SU-DHL-6 (cell line): ENCODE measurements at regions not wholly inside any gene's neighbourhood (a gene's known extent, or its start where the extent isn't known, plus 50 kb on each side); places are given as distances from the start of the nearest gene placed in this dataset.
"Not testable (repeated sequence)": the region's sequence is repeated elsewhere in the genome, so short reads cannot be mapped to it uniquely, and the experiment has no call there.

Experiments used
- H2AFZ ChIP-seq: fragments of 200-600 bp; sonication (generic); 2 replicates; pipeline ENCODE4 v1.6.1; 2014; ENCODE audit warnings: low read depth, mild to moderate bottlenecking, moderate library complexity, mixed read lengths, antibody characterized with exemption, low read length; ENCODE audit not compliant: severe bottlenecking
- H3F3A ChIP-seq: fragments of 200-600 bp; shearing (Covaris generic); 2 replicates; pipeline ENCODE4 v1.6.0; 2016; ENCODE audit warnings: antibody characterized with exemption, mild to moderate bottlenecking; ENCODE audit not compliant: insufficient read depth
- H3K27ac ChIP-seq: fragments of 200-600 bp; sonication (generic); 2 replicates; pipeline ENCODE4 v1.5.1; 2016; ENCODE audit warnings: low read depth, mild to moderate bottlenecking, low read length, moderate library complexity, mixed read lengths
- H3K27me3 ChIP-seq: fragments of 200-600 bp; sonication (generic), shearing (Covaris generic); 2 replicates; pipeline ENCODE4 v1.6.0; 2014; ENCODE audit warnings: mild to moderate bottlenecking, low read length
- H3K36me3 ChIP-seq: fragments of 200-600 bp; sonication (generic); 2 replicates; pipeline ENCODE4 v1.6.1; 2014; ENCODE audit warnings: mild to moderate bottlenecking, low read length, mixed read lengths
- H3K4me2 ChIP-seq: fragments of 300-600, 200-600 bp; shearing (Covaris generic), sonication (generic); 2 replicates; pipeline ENCODE4 v1.6.0; 2014; ENCODE audit warnings: low read length, low read depth, mild to moderate bottlenecking; ENCODE audit not compliant: poor library complexity, severe bottlenecking
- H3K4me3 ChIP-seq: fragments of 200-600 bp; sonication (generic); 2 replicates; pipeline ENCODE4 v1.5.1; 2014; ENCODE audit warnings: antibody characterized with exemption, low read length, mild to moderate bottlenecking, mixed read lengths; ENCODE audit not compliant: insufficient read depth, poor library complexity, severe bottlenecking
- H3K79me2 ChIP-seq: fragments of 200-600 bp; sonication (generic); 2 replicates; pipeline ENCODE4 v1.6.1; 2014; ENCODE audit warnings: mild to moderate bottlenecking, low read length, moderate library complexity; ENCODE audit not compliant: insufficient read depth
- H3K9ac ChIP-seq: fragments of 200-600 bp; sonication (generic); 2 replicates; pipeline ENCODE4 v1.7.0; 2014; ENCODE audit warnings: mild to moderate bottlenecking, low read length
- H3K9me2 ChIP-seq: fragments of 200-600 bp; sonication (generic); replicated peaks from 2 replicates; pipeline ENCODE4 v1.6.1; 2014; ENCODE audit warnings: low read length; ENCODE audit not compliant: insufficient read depth
- H3K9me3 ChIP-seq: fragments of 200-600 bp; sonication (generic); 2 replicates; pipeline ENCODE4 v1.6.1; 2014; ENCODE audit warnings: low read length, mixed read lengths; ENCODE audit not compliant: insufficient read depth
- H4K20me1 ChIP-seq: fragments of 200-600 bp; sonication (generic); 2 replicates; pipeline ENCODE4 v1.6.1; 2014; ENCODE audit warnings: low read depth, mild to moderate bottlenecking, antibody characterized with exemption, low read length, moderate library complexity, mixed read lengths
- CTCF ChIP-seq: fragments of 200-600 bp; sonication (generic); IDR thresholded peaks from one replicate; pipeline ENCODE4 v1.5.1; 2017; ENCODE audit warnings: antibody characterized with exemption, mild to moderate bottlenecking, low read length, moderate library complexity; ENCODE audit not compliant: insufficient read depth, poor library complexity, severe bottlenecking
- EZH2phosphoT487 ChIP-seq: fragments of 200-600 bp; sonication (generic), shearing (Covaris generic); conservative IDR thresholded peaks from 2 replicates; pipeline ENCODE4 v1.6.1; 2018; ENCODE audit warnings: mild to moderate bottlenecking, antibody characterized with exemption, low read length, moderate library complexity, mixed read lengths

GRCh38 chr6:50549026-50549425, 164.3 kb upstream of the TFAP2D start:
- H3K9me2 ChIP-seq = no peaks in the 10 kb centered on the region
- H2AFZ ChIP-seq = no peak overlapping the region
- H3F3A ChIP-seq = no peaks in the 10 kb centered on the region
- no peaks in the 10 kb centered on the region for H3K9me3 ChIP-seq
- no peak overlapping the region for H3K9ac ChIP-seq
- no peaks in the 10 kb centered on the region for H4K20me1 ChIP-seq
- H3K27ac ChIP-seq = no peak overlapping the region
- no peak overlapping the region for H3K4me3 ChIP-seq
- H3K4me2 ChIP-seq = no peak overlapping the region
- no peaks in the 10 kb centered on the region for H3K79me2 ChIP-seq
- H3K36me3 ChIP-seq = no peaks in the 10 kb centered on the region
- H3K27me3 ChIP-seq = no peaks in the 10 kb centered on the region
- no peak for TF ChIP-seq CTCF
- no peak for TF ChIP-seq EZH2phosphoT487

- H3K79me2 ChIP-seq = no peaks in the 10 kb centered on the region
- no peak overlapping the region for H3K4me3 ChIP-seq
- H3K4me2 ChIP-seq = no peak overlapping the region
- H4K20me1 ChIP-seq = no peaks in the 10 kb centered on the region
- H3K9me3 ChIP-seq = no peaks in the 10 kb centered on the region
- no peak overlapping the region for H2AFZ ChIP-seq
- H3K27ac ChIP-seq = no peak overlapping the region
- H3K27me3 ChIP-seq = no peaks in the 10 kb centered on the region
- no peaks in the 10 kb centered on the region for H3F3A ChIP-seq
- H3K9me2 ChIP-seq = no peaks in the 10 kb centered on the region
- TF ChIP-seq EZH2phosphoT487 = no peak
- TF ChIP-seq CTCF = no peak
- H3K36me3 ChIP-seq = no peaks in the 10 kb centered on the region
- no peak overlapping the region for H3K9ac ChIP-seq
Observed at GRCh38 chr6:50549475-50549874, 163.9 kb upstream of the TFAP2D start.

- no peaks in the 10 kb centered on the region for H4K20me1 ChIP-seq
- no peaks in the 10 kb centered on the region for H3K36me3 ChIP-seq
- no peak overlapping the region for H3K4me3 ChIP-seq
- H3K9me2 ChIP-seq = no peaks in the 10 kb centered on the region
- no peak overlapping the region for H3K9ac ChIP-seq
- H3K27ac ChIP-seq = no peak overlapping the region
- H3K4me2 ChIP-seq = no peak overlapping the region
- no peaks in the 10 kb centered on the region for H3K9me3 ChIP-seq
- TF ChIP-seq CTCF (no peak), EZH2phosphoT487 (no peak)
- no peaks in the 10 kb centered on the region for H3K27me3 ChIP-seq
- no peak overlapping the region for H2AFZ ChIP-seq
- H3K79me2 ChIP-seq = no peaks in the 10 kb centered on the region
- no peaks in the 10 kb centered on the region for H3F3A ChIP-seq
Observed at GRCh38 chr6:50555982-50556381, 157.3 kb upstream of the TFAP2D start.

- Histone ChIP-seq H2AFZ (no peak overlapping the region), H3K36me3 (no peaks in the 10 kb centered on the region), H3K9ac (no peak overlapping the region), H3K79me2 (no peaks in the 10 kb centered on the region), H3K9me3 (no peaks in the 10 kb centered on the region), H3K9me2 (no peaks in the 10 kb centered on the region), H3F3A (no peaks in the 10 kb centered on the region), H3K4me3 (no peak overlapping the region), H3K27me3 (no peaks in the 10 kb centered on the region; the same call in 1 of the 2 replicates), H4K20me1 (no peaks in the 10 kb centered on the region), H3K4me2 (no peak overlapping the region), H3K27ac (no peak overlapping the region)
- TF ChIP-seq CTCF (no peak), EZH2phosphoT487 (no peak)
Observed at GRCh38 chr6:50565004-50565403, 148.3 kb upstream of the TFAP2D start.

GRCh38 chr6:50571230-50571629, 142.1 kb upstream of the TFAP2D start:
- not testable (repeated sequence) for H3K27me3 ChIP-seq, H3K9ac ChIP-seq, H3K36me3 ChIP-seq, H3K4me2 ChIP-seq, H3K9me2 ChIP-seq, H3K27ac ChIP-seq, H3K79me2 ChIP-seq, H3K9me3 ChIP-seq, H3K4me3 ChIP-seq, H2AFZ ChIP-seq, H3F3A ChIP-seq, H4K20me1 ChIP-seq
